DND-41 (cell line): ENCODE measurements at regions not wholly inside any gene's neighbourhood (a gene's known extent, or its start where the extent isn't known, plus 50 kb on each side); places are given as distances from the start of the nearest gene placed in this dataset.

Source experiments
- CTCF ChIP-seq: IDR thresholded peaks from 2 replicates; pipeline ENCODE4 v1.5.1; 2012; ENCODE audit warnings: borderline replicate concordance, low read length, moderate library complexity, mild to moderate bottlenecking; ENCODE audit not compliant: poor library complexity, severe bottlenecking; ENCODE audit errors: extremely low read depth
- EZH2 ChIP-seq: IDR thresholded peaks from 3 replicates; pipeline ENCODE4 v1.6.1; 2012; ENCODE audit warnings: borderline replicate concordance, low read depth, mild to moderate bottlenecking, moderate library complexity, low read length, inconsistent platforms; ENCODE audit not compliant: severe bottlenecking

DNA sequence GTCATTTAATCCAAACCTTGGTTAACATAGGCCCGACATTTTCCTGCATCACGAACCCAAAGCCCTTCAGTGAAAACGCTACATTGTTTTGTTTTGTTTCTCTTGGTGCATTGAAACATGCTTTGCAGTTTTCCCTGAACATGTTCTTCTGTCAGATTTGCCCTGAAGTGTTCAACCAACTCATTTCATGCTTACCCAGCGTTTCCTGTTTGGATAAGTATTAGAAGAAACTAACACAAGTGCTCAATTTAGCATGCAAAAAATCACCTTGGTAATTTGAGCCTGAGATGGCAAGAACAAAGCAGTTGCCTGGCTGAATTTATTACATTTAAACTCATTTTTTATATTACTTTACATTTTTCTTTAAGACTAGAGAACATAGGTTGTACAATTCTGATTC, 160.1 kb upstream of the VCX3A start:
- no peak for TF ChIP-seq CTCF
- no peak for TF ChIP-seq EZH2
